ENCODE measurements at regions not wholly inside any gene's neighbourhood (a gene's known extent, or its start where the extent isn't known, plus 50 kb on each side); places are given as distances from the start of the nearest gene placed in this dataset.

DNA sequence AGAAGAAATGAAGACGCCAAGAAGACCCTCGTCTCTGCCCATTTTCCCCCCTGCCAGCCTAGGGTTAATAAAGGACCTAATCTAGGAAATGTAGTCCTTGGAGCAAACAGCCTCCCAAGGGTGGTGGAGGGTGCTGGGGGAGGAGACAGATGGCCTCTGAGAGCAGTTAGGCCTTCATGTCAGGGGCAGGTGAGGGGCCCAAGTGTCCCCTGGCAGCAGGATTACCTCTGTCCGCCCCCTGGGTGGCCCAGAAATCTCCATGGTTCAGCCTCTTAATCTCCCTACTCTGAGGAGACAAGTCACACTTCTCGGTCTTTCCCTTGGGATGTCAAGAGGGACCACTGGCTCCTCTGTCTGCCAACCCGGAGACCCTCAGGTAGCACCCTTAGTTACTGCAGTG lies 365.4 kb upstream of the TNRC6C start:
- no peak for DNase-seq

GRCh38 chr17:77594416-77595209 lies 363.9 kb upstream of the TNRC6C start:
- DNase-seq = no peak

DNA sequence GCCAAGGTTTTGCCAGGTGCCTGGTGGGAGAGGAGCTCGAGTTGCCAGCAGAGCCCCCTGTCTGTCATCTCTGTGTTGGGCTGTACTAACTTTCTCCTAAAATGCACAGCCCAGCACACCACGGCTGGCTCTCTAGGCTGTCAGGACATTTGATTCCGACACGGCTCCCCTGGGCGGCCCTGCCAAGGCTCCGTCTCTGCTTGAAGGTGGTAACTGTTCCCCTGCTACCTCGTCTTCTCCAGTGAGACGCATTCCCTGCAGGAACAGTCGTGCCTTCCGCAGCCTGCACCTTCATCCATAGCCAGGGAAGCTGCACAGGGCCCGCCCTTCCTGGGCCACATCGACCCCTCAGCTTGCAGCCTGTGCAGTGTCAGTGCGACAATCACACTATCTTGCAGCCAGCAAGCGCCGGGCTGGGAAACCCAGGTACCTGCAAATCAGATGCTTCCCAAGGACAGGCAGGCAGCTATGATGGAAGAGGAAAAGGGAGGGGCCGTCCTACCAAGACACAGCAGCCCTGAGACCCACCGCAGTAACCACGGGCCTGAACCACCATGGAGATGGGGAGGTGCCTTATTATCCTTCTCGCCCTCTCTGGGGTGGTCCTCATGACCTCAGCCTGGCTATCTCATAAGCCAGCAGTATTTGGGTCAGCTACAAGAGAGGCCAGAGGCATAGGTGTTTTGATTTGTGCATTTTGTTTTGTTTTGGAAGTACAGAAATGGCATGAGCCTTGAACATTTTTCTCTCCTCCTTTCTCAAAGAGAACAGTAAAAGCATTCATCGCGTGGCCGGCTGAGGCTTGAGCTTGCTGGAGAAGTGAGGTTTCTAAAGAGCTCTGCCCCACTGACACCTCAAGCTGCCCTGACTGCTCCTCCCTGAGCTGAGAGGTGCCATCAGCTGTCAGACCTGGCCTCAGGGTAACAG lies 361.7 kb upstream of the TNRC6C start:
- DNase-seq = no peak

GRCh38 chr17:77597418-77598240 lies 360.9 kb upstream of the TNRC6C start:
- no peak for DNase-seq

GRCh38 chr17:77598241-77598620 lies 360.3 kb upstream of the TNRC6C start:
- no peak for DNase-seq

DNA sequence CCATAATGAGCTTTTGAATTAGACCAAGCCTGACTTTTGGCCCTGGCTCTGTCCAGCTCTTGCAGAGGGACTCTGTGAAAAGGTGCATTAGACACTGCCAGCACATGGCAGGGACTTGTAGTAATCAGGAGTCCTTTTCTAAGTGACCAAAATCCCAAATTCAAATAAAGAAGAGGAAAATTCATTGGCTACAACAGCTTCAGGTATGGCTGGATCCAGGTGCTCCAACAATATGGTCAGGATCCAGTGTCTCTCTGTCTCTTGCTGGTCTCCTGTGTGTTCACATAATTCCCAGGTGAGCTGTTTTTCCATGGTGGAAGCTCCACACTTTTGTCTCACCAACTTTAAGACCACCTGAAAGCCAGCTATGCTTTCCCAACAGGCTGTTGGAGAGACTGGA lies 358.8 kb upstream of the TNRC6C start:
- DNase-seq = no peak

GRCh38 chr17:77600346-77600745 lies 358.2 kb upstream of the TNRC6C start:
- no peak for DNase-seq

- DNase-seq = no peak
Observed at GRCh38 chr17:77601054-77601979, 357.2 kb upstream of the TNRC6C start.

DNA sequence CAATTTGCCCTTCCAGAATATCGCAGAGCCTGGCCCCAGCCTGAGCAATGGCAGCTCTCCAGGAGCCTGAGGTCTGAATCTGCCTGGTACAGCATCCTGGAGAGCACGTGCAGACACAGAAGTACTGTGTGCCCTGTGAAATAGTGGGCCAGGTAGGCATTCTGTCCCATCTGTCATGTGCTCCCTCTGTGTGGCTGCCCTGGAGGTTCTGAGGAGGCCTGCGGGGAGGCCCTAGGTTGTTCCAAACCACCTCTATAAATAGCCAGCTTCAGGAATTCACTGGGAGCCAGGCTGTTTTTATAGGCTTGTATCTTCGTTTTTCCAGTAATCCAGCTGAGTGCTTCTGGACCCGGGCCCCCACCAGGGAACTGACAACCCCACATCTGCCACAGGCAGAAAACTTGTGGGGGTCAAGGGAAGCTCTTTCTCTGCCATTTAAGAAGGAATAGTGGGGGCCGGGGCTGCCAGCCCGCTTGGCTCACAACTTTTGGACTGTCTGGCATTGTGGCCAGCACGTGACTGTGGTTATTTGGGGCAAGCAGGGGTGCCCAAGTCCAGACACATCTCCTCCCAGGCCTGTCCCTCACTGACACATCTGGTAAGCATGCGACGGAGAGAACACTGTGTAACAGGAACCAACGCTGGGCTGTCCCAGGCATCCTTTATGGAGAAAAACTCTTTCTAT lies 356.3 kb upstream of the TNRC6C start:
- DNase-seq = no peak

GRCh38 chr17:77602883-77603640 lies 355.4 kb upstream of the TNRC6C start:
- no peak for DNase-seq

DNA sequence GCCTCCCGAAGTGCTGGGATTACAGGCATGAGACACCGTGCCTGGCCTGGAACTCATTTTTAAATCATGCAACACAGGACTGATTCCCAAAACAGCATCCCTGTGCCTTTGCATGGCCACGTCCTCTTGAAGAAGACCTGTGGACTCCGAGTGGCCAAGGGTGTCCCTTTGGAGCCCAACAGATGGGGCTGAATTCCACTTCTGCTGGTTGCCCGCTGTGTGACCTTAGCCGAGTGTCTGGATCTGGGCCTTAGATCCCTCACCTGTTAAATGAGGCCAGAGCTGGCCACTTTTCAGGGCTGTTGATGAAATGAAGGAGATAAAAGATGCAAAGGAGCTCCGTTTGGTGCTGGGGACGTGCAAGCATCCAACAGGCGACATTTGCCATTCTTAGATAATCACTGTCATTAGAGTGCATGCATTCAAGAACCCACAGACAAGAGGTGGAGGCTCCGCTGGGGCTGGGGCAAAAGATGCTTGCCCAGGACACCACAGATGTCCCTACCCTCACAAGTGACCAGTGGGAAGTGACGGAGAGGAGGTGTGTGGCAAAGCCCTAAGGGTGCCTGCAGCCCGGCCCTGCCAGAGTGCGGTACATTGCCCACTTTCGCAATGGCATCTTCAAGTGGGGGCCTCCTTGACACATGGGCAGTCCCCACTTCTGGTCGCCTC lies 354.1 kb upstream of the TNRC6C start:
- no peak for DNase-seq

DNA sequence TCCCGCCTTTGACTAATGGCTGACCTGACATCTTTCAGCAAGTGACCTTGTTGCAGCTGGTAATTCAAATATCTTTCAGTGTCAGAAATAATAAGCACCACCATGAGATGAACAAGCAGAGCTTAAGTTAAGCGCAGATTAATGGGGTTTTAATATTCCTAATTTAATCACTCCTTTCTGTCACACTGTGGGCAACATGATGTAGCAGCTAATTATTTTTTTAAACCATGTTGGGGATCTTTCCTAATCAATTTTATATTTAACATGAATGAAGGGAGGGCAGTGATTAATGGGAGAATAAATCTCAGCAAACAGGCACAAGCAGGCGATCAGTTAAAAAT lies 353.6 kb upstream of the TNRC6C start:
- DNase-seq = no peak

DNA sequence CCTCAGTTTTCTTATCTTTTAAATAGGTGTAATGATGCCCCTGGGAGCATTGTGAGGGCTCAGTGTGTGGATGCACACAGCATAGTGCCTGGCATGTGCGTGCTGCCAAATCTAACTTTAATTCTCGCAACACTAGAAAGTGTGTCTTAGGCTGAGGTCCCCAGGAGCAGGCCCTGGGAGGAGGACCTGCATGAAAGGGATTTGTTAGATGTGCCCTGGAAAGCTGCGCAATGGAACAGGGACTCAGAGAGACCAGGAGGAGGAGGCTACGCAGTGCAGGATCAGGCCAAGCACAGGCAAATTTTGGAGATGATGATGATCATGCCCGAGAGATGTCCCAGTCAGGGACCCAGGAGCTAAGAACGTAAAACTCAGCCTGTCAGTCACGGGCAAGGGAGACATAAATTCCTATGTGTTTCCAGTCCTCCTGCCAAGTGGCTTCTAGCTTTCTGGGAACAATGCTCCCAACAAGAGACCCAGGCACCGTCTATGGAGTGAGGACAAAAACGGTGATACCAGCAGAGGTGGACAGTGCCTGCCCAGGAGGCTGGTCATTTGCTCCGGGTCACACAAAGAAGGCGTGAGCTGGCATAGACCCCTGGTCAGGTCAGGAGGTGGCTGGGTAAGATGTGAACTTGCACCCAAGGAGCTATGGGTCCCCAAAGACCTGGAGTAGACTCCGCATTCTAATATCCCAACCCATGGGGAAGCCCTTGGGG lies 352.2 kb upstream of the TNRC6C start:
- DNase-seq = no peak

GRCh38 chr17:77606865-77607210 lies 351.7 kb upstream of the TNRC6C start:
- no peak for DNase-seq

DNA sequence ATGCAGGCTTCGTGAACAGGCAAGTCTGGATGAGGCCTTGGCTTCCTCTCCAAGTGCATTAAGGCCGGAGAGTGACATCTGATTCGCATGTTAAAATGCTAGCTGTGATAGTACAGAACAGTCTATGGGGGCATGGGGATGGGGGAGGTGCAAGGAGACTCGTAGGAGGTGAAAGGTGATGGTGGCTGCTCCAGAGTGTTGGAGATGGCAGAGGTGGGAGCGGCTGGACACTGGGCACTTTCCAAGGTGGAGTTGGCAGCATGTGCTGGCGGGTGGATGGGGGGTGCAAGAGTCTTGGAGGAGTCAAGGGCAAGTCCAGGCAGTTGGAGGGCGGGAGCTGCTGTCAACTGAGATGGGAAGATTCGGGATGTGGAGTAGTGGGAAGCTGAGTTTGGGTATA lies 350.9 kb upstream of the TNRC6C start:
- DNase-seq = no peak

DNA sequence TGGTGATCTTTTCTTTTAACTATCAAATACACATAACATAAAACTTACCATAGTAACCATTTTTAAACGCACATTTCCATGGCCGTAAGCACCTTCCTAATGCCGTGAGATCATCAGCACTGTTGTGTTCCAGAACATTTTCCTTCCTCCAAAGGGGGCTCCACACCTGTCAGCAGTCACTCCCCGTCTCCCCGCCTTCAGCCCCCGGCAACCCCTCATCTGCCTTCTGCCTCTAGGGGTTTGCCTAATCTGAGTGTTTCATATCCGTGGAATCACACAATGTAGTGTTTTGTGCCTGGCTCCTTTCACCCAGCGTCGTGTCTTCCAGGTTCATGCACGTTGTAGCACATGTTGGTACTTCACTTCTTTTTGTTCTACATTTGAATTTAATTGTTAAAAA lies 350.1 kb upstream of the TNRC6C start:
- DNase-seq = no peak

GRCh38 chr17:77609553-77610517 lies 348.7 kb upstream of the TNRC6C start:
- DNase-seq = no peak

DNA sequence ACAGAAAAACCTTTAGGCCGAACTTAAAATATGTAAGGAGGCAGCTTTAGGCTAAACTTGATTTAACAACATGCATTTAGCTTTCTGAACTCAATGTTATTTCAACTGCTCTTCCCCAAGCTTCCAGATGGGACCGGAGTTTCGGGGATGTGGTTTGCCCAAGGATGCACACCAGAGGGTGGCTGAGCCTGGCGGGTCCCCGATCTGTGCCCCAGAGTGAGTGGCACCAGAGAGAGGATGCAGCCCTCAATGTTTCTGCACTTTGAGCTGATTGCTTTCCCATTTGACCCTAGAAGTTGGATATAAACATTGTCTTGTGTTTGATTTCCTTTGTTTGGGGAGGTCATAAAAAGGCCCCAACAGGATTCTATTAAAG lies 348.0 kb upstream of the TNRC6C start:
- DNase-seq = no peak

Data from NCI-H2029 treated with DMSO at 0.1 percent for 48 hours (cell line).